Suprapubic skin (tissue), 4 donors: ENCODE measurements at regions not wholly inside any gene's neighbourhood (a gene's known extent, or its start where the extent isn't known, plus 50 kb on each side); places are given as distances from the start of the nearest gene placed in this dataset.

Experiments used
- DNase-seq, 2 donors: peaks; one replicate each; pipeline ENCODE4 v3.0.0-alpha.2; 2019; ENCODE audit warnings: low spot score in 2 of 2
- H3K27ac ChIP-seq: fragments of 200-600 bp; sonication (generic); one replicate; pipeline ENCODE4 v1.5.1; 2019
- H3K27me3 ChIP-seq: fragments of 200-600 bp; sonication (generic); one replicate; pipeline ENCODE4 v1.5.1; 2019
- H3K36me3 ChIP-seq: fragments of 200-600 bp; sonication (generic); one replicate; pipeline ENCODE4 v1.5.1; 2019
- H3K4me1 ChIP-seq: fragments of 200-600 bp; sonication (generic); one replicate; pipeline ENCODE4 v1.5.1; 2019
- H3K4me3 ChIP-seq: fragments of 200-600 bp; sonication (generic); one replicate; pipeline ENCODE4 v1.5.1; 2019; ENCODE audit warnings: mild to moderate bottlenecking
- H3K9me3 ChIP-seq: fragments of 200-600 bp; sonication (generic); one replicate; pipeline ENCODE4 v1.5.1; 2019
- EP300 ChIP-seq: sonication (generic); formaldehyde crosslinking; IDR thresholded peaks from one replicate; pipeline ENCODE4 v1.6.1; 2017; ENCODE audit warnings: antibody characterized with exemption
- POLR2A ChIP-seq, 2 donors: fragments of 450-650 bp; IDR thresholded peaks; one replicate each; pipeline ENCODE4 v1.6.1; 2017; ENCODE audit warnings: antibody characterized with exemption in 2 of 2, mild to moderate bottlenecking in 2 of 2, moderate library complexity in 2 of 2
- POLR2AphosphoS5 ChIP-seq, 3 donors: sonication (generic); formaldehyde crosslinking; IDR thresholded peaks; one replicate each; pipeline ENCODE4 v1.6.1; 2017; ENCODE audit warnings: antibody characterized with exemption in 3 of 3
- WGBS: methylation state at CpG from one replicate; pipeline ENCODE4 v1.1.5; 2018; 5-methylcytosine and 5-hydroxymethylcytosine counted together
- TF ChIP-seq, protein P1 (sequence below), 2 donors: fragments of 200-600 bp in 1 of 2; fragments of 450-650 bp in 1 of 2; sonication (generic) in 1 of 2; IDR thresholded peaks; one replicate each; pipeline ENCODE4 v1.5.1; 2016 to 2019; ENCODE audit warnings: antibody characterized with exemption in 2 of 2, mild to moderate bottlenecking in 1 of 2, moderate library complexity in 1 of 2

DNA sequence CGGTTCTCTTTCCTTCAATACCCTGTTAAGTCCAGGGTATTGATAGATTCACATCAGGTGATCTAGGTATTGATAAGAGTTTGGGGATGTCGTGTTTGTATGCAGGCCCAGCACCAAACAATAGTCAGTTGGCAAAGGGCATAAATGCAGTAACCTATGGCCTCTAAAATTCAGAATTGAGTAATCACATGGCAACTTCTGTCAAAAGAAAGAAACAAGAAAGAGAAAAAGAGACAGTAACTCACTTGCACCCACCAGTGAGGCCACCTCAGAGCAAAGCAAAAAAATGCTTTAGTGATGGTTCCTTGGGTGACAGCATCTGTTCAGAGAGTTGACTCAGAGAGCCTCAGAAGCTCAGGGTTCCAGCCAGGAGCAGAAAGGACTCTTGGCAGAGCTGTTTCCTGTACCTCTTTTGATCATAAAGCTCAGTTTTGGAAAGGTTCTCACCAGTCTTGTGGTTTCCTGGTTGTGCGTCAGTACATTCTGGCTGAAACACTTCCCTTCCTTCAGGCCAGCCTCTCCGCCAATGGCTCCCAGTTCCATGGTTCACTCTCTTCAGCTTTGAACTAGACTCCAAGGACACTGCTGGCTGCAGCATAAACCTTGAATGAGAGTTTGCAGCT, 70.1 kb upstream of the GORAB start:
- no peak overlapping the region for H3K27ac ChIP-seq

DNA sequence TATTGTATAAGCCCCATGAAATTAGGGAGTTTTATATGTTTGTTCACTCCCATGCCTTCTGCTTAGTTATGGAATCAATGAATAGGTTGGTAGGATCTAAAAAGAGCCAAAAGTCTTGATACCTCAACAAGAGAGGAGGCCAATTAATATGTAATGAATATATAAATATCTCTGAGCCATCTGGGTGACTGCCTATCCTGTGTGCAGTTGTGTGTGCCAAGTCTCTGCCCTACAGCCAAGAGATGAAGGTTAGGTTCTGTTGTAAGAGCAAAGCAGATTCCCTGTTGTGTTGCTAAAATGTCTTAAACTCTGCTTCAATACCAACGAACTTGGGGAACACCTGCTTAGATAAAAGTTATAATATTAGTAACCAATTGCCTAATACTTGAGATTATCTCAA, 61.8 kb upstream of the GORAB start:
- Histone ChIP-seq H3K36me3 (no peaks in the 10 kb centered on the region), H3K27me3 (no peaks in the 10 kb centered on the region), H3K4me3 (no peak overlapping the region), H3K9me3 (no peaks in the 10 kb centered on the region), H3K4me1 (no peaks in the 10 kb centered on the region), H3K27ac (no peak overlapping the region)
- no peak for TF ChIP-seq POLR2A (IDR thresholded peaks at IDR 0.05)
- TF ChIP-seq, protein P1, sequence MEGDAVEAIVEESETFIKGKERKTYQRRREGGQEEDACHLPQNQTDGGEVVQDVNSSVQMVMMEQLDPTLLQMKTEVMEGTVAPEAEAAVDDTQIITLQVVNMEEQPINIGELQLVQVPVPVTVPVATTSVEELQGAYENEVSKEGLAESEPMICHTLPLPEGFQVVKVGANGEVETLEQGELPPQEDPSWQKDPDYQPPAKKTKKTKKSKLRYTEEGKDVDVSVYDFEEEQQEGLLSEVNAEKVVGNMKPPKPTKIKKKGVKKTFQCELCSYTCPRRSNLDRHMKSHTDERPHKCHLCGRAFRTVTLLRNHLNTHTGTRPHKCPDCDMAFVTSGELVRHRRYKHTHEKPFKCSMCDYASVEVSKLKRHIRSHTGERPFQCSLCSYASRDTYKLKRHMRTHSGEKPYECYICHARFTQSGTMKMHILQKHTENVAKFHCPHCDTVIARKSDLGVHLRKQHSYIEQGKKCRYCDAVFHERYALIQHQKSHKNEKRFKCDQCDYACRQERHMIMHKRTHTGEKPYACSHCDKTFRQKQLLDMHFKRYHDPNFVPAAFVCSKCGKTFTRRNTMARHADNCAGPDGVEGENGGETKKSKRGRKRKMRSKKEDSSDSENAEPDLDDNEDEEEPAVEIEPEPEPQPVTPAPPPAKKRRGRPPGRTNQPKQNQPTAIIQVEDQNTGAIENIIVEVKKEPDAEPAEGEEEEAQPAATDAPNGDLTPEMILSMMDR (IDR thresholded peaks at IDR 0.05), result no peak
- TF ChIP-seq EP300, result no peak
- no peak for TF ChIP-seq POLR2AphosphoS5 (IDR thresholded peaks at IDR 0.05)
- 43% methylated on average over 1 of the region's 1 CpG for WGBS
- DNase-seq, result no peak

More for the DNA sequence above, 70.1 kb upstream of the GORAB start:
- no peaks in the 10 kb centered on the region for H3K4me1 ChIP-seq
- no peaks in the 10 kb centered on the region for H3K36me3 ChIP-seq
- WGBS, result 82% methylated on average over 3 of the region's 4 CpGs
- no peak overlapping the region for H3K4me3 ChIP-seq
- TF ChIP-seq POLR2AphosphoS5 (IDR thresholded peaks at IDR 0.05) (no peak), EP300 (no peak), POLR2A (IDR thresholded peaks at IDR 0.05) (no peak)
- TF ChIP-seq, protein P1 (IDR thresholded peaks at IDR 0.05), result no peak
- no peak for DNase-seq
- no peaks in the 10 kb centered on the region for H3K9me3 ChIP-seq
- H3K27me3 ChIP-seq, result no peaks in the 10 kb centered on the region

DNA sequence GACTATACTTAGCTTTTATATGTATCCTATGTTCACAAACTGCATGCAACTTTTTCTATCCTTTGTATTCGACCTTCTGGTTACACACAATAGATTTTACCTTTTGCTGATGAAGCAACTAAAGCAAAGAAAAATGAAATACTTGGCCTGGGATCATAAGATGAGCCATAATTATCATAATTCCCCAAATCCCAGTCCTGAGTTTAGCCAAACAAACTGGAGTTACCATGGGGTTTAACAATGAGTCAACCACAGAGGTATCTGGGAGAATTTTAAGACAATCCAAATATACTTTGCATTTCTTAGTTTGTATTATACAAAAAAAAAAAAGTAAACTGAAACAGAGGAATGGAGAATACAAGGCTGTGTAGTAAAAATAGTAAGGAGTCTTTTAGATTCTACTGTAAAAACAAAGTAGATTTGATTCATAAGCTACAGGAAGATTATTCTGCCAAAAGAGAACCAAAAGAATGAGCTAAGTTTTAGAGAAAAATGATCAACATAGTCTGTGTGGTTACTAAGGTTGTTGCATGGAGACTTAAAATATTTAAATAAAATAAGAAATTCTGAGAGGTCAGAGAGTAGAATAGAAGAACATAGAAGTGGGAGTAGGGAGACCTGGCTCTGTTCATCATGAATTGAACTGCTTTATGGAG, 60.4 kb upstream of the GORAB start:
- Histone ChIP-seq H3K36me3 (no peaks in the 10 kb centered on the region), H3K4me3 (no peak overlapping the region), H3K27ac (no peak overlapping the region), H3K9me3 (no peaks in the 10 kb centered on the region), H3K27me3 (no peaks in the 10 kb centered on the region), H3K4me1 (no peaks in the 10 kb centered on the region)
- 40% methylated on average over 1 of the region's 1 CpG for WGBS
- DNase-seq, result no peak
- TF ChIP-seq POLR2AphosphoS5 (IDR thresholded peaks at IDR 0.05), result no peak
- TF ChIP-seq EP300, result no peak
- no peak for TF ChIP-seq POLR2A (IDR thresholded peaks at IDR 0.05)
- TF ChIP-seq, protein P1 (IDR thresholded peaks at IDR 0.05), result no peak

DNA sequence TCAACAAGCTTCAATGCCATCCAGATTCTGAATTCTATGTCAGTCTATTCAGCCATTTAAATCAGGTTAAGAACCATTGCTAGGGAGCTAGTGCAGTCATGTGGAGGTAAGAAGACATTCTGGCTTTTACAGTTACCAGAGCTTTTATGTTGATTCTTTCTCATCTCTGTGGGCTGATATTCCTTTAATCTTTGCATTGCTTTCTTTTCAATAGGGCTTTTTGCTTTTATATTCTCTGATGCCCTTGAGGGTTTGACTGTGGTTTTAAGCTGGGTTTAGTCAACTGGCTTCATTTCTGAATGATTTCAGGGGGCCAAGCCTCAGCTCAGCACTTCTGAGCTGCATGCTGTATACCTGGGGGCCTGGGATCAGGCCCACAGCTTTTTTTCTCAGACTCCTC, 51.0 kb upstream of the GORAB start:
- no peaks in the 10 kb centered on the region for H3K9me3 ChIP-seq
- no peaks in the 10 kb centered on the region for H3K27me3 ChIP-seq
- no peak overlapping the region for H3K4me3 ChIP-seq
- TF ChIP-seq, protein P1 (IDR thresholded peaks at IDR 0.05), result no peak
- no peak for TF ChIP-seq EP300
- TF ChIP-seq POLR2AphosphoS5 (IDR thresholded peaks at IDR 0.05), result no peak
- no peak for TF ChIP-seq POLR2A (IDR thresholded peaks at IDR 0.05)
- no peak overlapping the region for H3K27ac ChIP-seq
- no peaks in the 10 kb centered on the region for H3K4me1 ChIP-seq
- DNase-seq, result no peak
- no peaks in the 10 kb centered on the region for H3K36me3 ChIP-seq
